CD8-positive, alpha-beta memory T cell (primary cell): ENCODE measurements at regions not wholly inside any gene's neighbourhood (a gene's known extent, or its start where the extent isn't known, plus 50 kb on each side); places are given as distances from the start of the nearest gene placed in this dataset.

Experiments
- CTCF ChIA-PET: fragments of 350-600 bp; sonication (Branson Sonifier 250); formaldehyde crosslinking; loops from one replicate; lab custom pipeline; 2021; ENCODE audit warnings: antibody characterized with exemption; lab: Charles Lee
- POLR2A ChIA-PET: fragments of 350-600 bp; sonication (Branson Sonifier 250); formaldehyde crosslinking; loops from one replicate; lab custom pipeline; 2021; ENCODE audit warnings: antibody characterized with exemption; lab: Charles Lee
- DNase-seq, 5 donors: peaks; one replicate each; pipeline versions ENCODE4 v3.0.0 to v3.0.0-alpha.2; 2020 to 2022; ENCODE audit warnings: mixed read lengths in 1 of 5
- H3K27ac ChIP-seq: one replicate; pipeline ENCODE4 v1.7.0; 2013; ENCODE audit warnings: low read depth, mild to moderate bottlenecking, low read length, moderate library complexity
- H3K27me3 ChIP-seq: 2 replicates; pipeline ENCODE4 v1.7.0; 2013; ENCODE audit warnings: low read length, mild to moderate bottlenecking; ENCODE audit not compliant: insufficient read depth, poor library complexity, severe bottlenecking
- H3K36me3 ChIP-seq: 2 replicates; pipeline ENCODE4 v1.7.0; 2013; ENCODE audit warnings: mild to moderate bottlenecking, low read length, moderate library complexity; ENCODE audit not compliant: insufficient read depth
- H3K4me1 ChIP-seq: 2 replicates; pipeline ENCODE4 v1.7.0; 2013; ENCODE audit warnings: mild to moderate bottlenecking, low read length, moderate library complexity; ENCODE audit not compliant: insufficient read depth
- H3K4me3 ChIP-seq: 2 replicates; pipeline ENCODE4 v1.7.0; 2013; ENCODE audit warnings: mild to moderate bottlenecking, low read length
- H3K9me3 ChIP-seq: 2 replicates; pipeline ENCODE4 v1.7.0; 2013; ENCODE audit warnings: mild to moderate bottlenecking, low read length
- H3K27ac Mint-ChIP-seq, 8 donors: one replicate each; pipeline ENCODE4 v1.8.0; 2020 to 2021; ENCODE audit warnings: mixed read lengths in 8 of 8, mild to moderate bottlenecking in 6 of 8, inconsistent platforms in 3 of 8, moderate library complexity in 3 of 8
- H3K27me3 Mint-ChIP-seq, 2 donors: one replicate each; pipeline ENCODE4 v1.8.0; 2020 to 2021; ENCODE audit warnings: mixed read lengths in 2 of 2, mild to moderate bottlenecking in 1 of 2, moderate library complexity in 1 of 2
- H3K36me3 Mint-ChIP-seq, 3 donors: one replicate each; pipeline ENCODE4 v1.8.0; 2020 to 2021; ENCODE audit warnings: mixed read lengths in 3 of 3, inconsistent platforms in 1 of 3, mild to moderate bottlenecking in 1 of 3
- H3K4me1 Mint-ChIP-seq, 3 donors: one replicate each; pipeline ENCODE4 v1.8.0; 2020 to 2021; ENCODE audit warnings: mixed read lengths in 3 of 3, inconsistent platforms in 1 of 3, mild to moderate bottlenecking in 1 of 3
- H3K4me3 Mint-ChIP-seq, 7 donors: one replicate each; pipeline ENCODE4 v1.8.0; 2020 to 2021; ENCODE audit warnings: mixed read lengths in 7 of 7, mild to moderate bottlenecking in 6 of 7, moderate library complexity in 4 of 7, inconsistent platforms in 2 of 7
- H3K9me3 Mint-ChIP-seq, 5 donors: one replicate each; pipeline ENCODE4 v1.8.0; 2020 to 2022; ENCODE audit warnings: mixed read lengths in 5 of 5, mild to moderate bottlenecking in 3 of 5, moderate library complexity in 2 of 5, inconsistent platforms in 1 of 5

DNA sequence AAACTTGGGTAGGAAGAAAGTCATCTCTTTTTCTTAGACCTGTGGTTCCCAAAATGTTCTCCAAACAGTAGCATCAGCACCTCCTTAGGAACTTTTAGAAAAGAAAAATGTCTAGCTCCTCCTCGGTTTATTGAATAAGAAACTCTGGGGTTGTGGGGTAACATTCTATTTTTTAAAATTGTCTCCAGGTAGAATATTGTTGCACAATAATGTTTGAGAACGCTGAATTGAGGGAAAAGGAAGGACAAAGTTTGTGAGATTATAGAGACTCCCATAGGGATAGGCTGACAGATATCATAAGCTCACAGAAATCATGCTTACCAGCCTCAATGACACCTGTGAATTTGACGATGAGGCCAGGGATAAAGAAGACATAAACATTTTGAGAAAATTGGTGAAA lies 1199.0 kb upstream of the CDH6 start:
- no peaks in the 10 kb centered on the region for H3K36me3 Mint-ChIP-seq
- ChIA-PET POLR2A (no interaction called here), CTCF (no interaction called here)
- DNase-seq, result no peak
- Histone ChIP-seq H3K27me3 (no peaks in the 10 kb centered on the region), H3K4me3 (no peak overlapping the region), H3K9me3 (no peaks in the 10 kb centered on the region), H3K27ac (no peak overlapping the region), H3K36me3 (no peaks in the 10 kb centered on the region), H3K4me1 (no peaks in the 10 kb centered on the region)
- peaks cover 3 to 49% (median 13%) of the 10 kb centered on the region in 5 donors for H3K9me3 Mint-ChIP-seq
- H3K27ac Mint-ChIP-seq, result no peak overlapping the region
- no peaks in the 10 kb centered on the region for H3K27me3 Mint-ChIP-seq
- H3K4me3 Mint-ChIP-seq, result no peak overlapping the region
- no peaks in the 10 kb centered on the region for H3K4me1 Mint-ChIP-seq

- H3K4me1 Mint-ChIP-seq, result no peaks in the 10 kb centered on the region
- no peaks in the 10 kb centered on the region for H3K27me3 Mint-ChIP-seq
- no peak overlapping the region for H3K4me3 Mint-ChIP-seq
- H3K9me3 ChIP-seq, result no peaks in the 10 kb centered on the region
- H3K36me3 ChIP-seq, result no peaks in the 10 kb centered on the region
- no peak overlapping the region for H3K27ac Mint-ChIP-seq
- H3K27me3 ChIP-seq, result no peaks in the 10 kb centered on the region
- no peaks in the 10 kb centered on the region for H3K4me1 ChIP-seq
- DNase-seq, result no peak
- H3K9me3 Mint-ChIP-seq, result peaks cover 3 to 42% (median 13%) of the 10 kb centered on the region in 5 donors
- ChIA-PET POLR2A (no interaction called here), CTCF (no interaction called here)
- H3K4me3 ChIP-seq, result no peak overlapping the region
- no peak overlapping the region for H3K27ac ChIP-seq
- H3K36me3 Mint-ChIP-seq, result no peaks in the 10 kb centered on the region
These were observed 1200.2 kb upstream of the CDH6 start for GRCh38 chr5:29993286-29993685.

DNA sequence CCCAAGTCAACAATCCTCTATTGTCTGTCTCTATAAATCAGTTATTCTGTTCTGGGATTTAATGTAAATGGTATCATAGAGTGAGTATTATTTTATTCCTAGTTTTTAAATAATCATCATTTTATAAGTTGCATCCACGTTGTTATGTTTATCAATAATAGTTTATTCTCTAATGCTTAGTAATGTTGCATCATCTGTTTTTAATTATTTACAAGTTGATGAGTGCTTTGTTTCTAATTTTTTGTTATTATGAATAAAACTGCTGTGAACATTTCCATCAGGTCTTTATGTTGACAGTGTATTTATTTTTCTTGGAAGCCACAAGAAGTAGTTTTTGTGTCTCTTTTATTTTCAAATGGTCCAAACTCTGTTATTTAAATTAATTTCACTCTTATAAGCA lies 1201.2 kb upstream of the CDH6 start:
- Mint-ChIP-seq H3K4me3 (no peak overlapping the region), H3K9me3 (peaks cover 3 to 43% (median 13%) of the 10 kb centered on the region in 5 donors), H3K36me3 (no peaks in the 10 kb centered on the region), H3K4me1 (no peaks in the 10 kb centered on the region), H3K27me3 (no peaks in the 10 kb centered on the region), H3K27ac (no peak overlapping the region)
- no peak overlapping the region for H3K27ac ChIP-seq
- H3K4me1 ChIP-seq, result no peaks in the 10 kb centered on the region
- ChIA-PET POLR2A (no interaction called here), CTCF (no interaction called here)
- no peaks in the 10 kb centered on the region for H3K27me3 ChIP-seq
- no peak overlapping the region for H3K4me3 ChIP-seq
- H3K36me3 ChIP-seq, result no peaks in the 10 kb centered on the region
- no peaks in the 10 kb centered on the region for H3K9me3 ChIP-seq
- no peak for DNase-seq

DNA sequence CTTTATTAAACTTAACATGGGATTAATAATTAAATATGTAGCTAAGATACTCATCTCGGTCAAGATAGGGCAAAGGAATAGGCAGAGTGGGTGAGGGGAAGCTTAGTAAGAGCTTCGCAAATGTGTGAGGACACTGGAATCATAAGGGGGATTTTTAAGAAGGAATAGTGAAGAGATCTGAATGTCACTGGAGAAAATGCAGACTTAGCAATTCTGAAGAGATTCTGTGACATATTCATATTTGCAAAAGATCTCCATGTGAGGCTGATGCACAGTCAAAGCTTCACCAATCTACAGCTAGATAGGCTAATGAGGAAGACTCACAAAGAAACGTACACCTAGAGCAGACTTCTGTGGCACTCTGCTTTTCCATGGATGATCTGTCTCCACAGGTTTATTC lies 1202.8 kb upstream of the CDH6 start:
- no peak overlapping the region for H3K27ac ChIP-seq
- H3K36me3 Mint-ChIP-seq, result no peaks in the 10 kb centered on the region
- ChIA-PET CTCF (no interaction called here), POLR2A (no interaction called here)
- DNase-seq, result no peak
- no peak overlapping the region for H3K4me3 ChIP-seq
- no peaks in the 10 kb centered on the region for H3K9me3 ChIP-seq
- H3K36me3 ChIP-seq, result no peaks in the 10 kb centered on the region
- no peaks in the 10 kb centered on the region for H3K27me3 Mint-ChIP-seq
- no peak overlapping the region for H3K27ac Mint-ChIP-seq
- no peaks in the 10 kb centered on the region for H3K27me3 ChIP-seq
- no peak overlapping the region for H3K4me3 Mint-ChIP-seq
- no peaks in the 10 kb centered on the region for H3K4me1 ChIP-seq
- peaks cover 6 to 42% (median 13%) of the 10 kb centered on the region in 5 donors for H3K9me3 Mint-ChIP-seq
- H3K4me1 Mint-ChIP-seq, result no peaks in the 10 kb centered on the region

DNA sequence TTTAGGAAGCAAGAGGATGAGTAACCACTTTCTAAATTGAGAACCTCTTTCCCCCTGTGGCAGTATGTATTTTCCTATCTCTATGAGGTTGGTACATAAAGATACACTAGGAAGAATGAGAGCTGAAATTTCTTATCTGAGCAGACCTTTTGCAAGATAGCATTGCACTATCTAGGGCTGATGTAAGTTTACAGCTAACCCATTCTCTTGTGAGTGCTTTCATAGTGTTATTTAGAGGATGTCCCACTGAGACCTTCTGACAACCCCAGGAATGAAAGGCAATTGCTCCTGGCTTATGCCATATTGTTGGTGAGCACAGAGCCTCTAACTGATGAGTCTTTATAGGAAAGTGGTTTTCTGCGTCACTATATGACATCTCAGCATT lies 1209.3 kb upstream of the CDH6 start:
- no peaks in the 10 kb centered on the region for H3K4me1 ChIP-seq
- peaks cover 0 to 2% (median 0%) of the 10 kb centered on the region in 3 donors for H3K36me3 Mint-ChIP-seq
- peaks cover 3 to 38% (median 10%) of the 10 kb centered on the region in 5 donors for H3K9me3 Mint-ChIP-seq
- DNase-seq, result no peak
- H3K27ac ChIP-seq, result no peak overlapping the region
- CTCF ChIA-PET, result no interaction called here
- H3K27me3 Mint-ChIP-seq, result no peaks in the 10 kb centered on the region
- no peaks in the 10 kb centered on the region for H3K9me3 ChIP-seq
- no peaks in the 10 kb centered on the region for H3K4me1 Mint-ChIP-seq
- no peaks in the 10 kb centered on the region for H3K27me3 ChIP-seq
- POLR2A ChIA-PET, result no interaction called here
- no peak overlapping the region for H3K27ac Mint-ChIP-seq
- no peaks in the 10 kb centered on the region for H3K36me3 ChIP-seq
- H3K4me3 Mint-ChIP-seq, result no peak overlapping the region
- H3K4me3 ChIP-seq, result no peak overlapping the region

GRCh38 chr5:29983528-29984155 lies 1209.8 kb upstream of the CDH6 start:
- ChIA-PET POLR2A (no interaction called here), CTCF (no interaction called here)
- no peaks in the 10 kb centered on the region for H3K4me1 Mint-ChIP-seq
- no peak overlapping the region for H3K27ac Mint-ChIP-seq
- Histone ChIP-seq H3K36me3 (no peaks in the 10 kb centered on the region), H3K4me3 (no peak overlapping the region), H3K9me3 (no peaks in the 10 kb centered on the region), H3K27ac (no peak overlapping the region), H3K4me1 (no peaks in the 10 kb centered on the region), H3K27me3 (no peaks in the 10 kb centered on the region)
- peaks cover 0 to 2% (median 0%) of the 10 kb centered on the region in 3 donors for H3K36me3 Mint-ChIP-seq
- no peak for DNase-seq
- no peak overlapping the region for H3K4me3 Mint-ChIP-seq
- H3K27me3 Mint-ChIP-seq, result no peaks in the 10 kb centered on the region
- peaks cover 3 to 38% (median 10%) of the 10 kb centered on the region in 5 donors for H3K9me3 Mint-ChIP-seq

DNA sequence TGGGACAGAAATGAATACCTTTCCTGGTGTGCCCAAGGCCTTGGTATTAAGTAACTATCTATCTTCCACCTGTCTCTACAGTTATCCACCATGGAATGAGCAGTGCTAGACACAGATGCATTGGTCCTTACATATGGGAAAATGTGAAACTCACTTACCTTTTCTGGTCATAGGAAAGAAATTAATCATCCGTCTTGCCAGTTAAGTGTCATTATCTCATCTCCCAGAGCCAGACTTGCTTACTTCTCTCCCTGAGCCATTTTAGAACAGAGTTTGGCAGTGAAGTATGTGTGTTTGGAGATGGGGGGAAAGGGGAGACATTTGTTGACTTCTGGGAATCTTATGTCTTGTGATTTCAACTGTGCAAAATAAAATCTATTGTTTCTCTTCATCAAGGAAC lies 1211.0 kb upstream of the CDH6 start:
- Mint-ChIP-seq H3K4me1 (no peaks in the 10 kb centered on the region), H3K4me3 (no peak overlapping the region), H3K27me3 (no peaks in the 10 kb centered on the region), H3K27ac (no peak overlapping the region), H3K36me3 (peaks cover 0 to 2% (median 0%) of the 10 kb centered on the region in 3 donors), H3K9me3 (peaks cover 3 to 32% (median 11%) of the 10 kb centered on the region in 5 donors)
- H3K4me3 ChIP-seq, result no peak overlapping the region
- ChIA-PET POLR2A (no interaction called here), CTCF (no interaction called here)
- no peak for DNase-seq
- H3K36me3 ChIP-seq, result no peaks in the 10 kb centered on the region
- H3K27me3 ChIP-seq, result no peaks in the 10 kb centered on the region
- H3K9me3 ChIP-seq, result no peaks in the 10 kb centered on the region
- no peaks in the 10 kb centered on the region for H3K4me1 ChIP-seq
- H3K27ac ChIP-seq, result no peak overlapping the region

- Mint-ChIP-seq H3K36me3 (no peaks in the 10 kb centered on the region), H3K4me3 (no peak overlapping the region), H3K27me3 (no peaks in the 10 kb centered on the region), H3K27ac (no peak overlapping the region), H3K4me1 (no peaks in the 10 kb centered on the region), H3K9me3 (peaks cover 4 to 28% (median 13%) of the 10 kb centered on the region in 5 donors)
- DNase-seq, result no peak
- Histone ChIP-seq H3K9me3 (no peaks in the 10 kb centered on the region), H3K27ac (no peak overlapping the region), H3K4me3 (no peak overlapping the region), H3K36me3 (no peaks in the 10 kb centered on the region), H3K4me1 (no peaks in the 10 kb centered on the region), H3K27me3 (no peaks in the 10 kb centered on the region)
- ChIA-PET POLR2A (no interaction called here), CTCF (no interaction called here)
These were observed 1220.9 kb upstream of the CDH6 start for GRCh38 chr5:29972597-29972996.
